ENCODE measurements at regions not wholly inside any gene's neighbourhood (a gene's known extent, or its start where the extent isn't known, plus 50 kb on each side); places are given as distances from the start of the nearest gene placed in this dataset.

DNA sequence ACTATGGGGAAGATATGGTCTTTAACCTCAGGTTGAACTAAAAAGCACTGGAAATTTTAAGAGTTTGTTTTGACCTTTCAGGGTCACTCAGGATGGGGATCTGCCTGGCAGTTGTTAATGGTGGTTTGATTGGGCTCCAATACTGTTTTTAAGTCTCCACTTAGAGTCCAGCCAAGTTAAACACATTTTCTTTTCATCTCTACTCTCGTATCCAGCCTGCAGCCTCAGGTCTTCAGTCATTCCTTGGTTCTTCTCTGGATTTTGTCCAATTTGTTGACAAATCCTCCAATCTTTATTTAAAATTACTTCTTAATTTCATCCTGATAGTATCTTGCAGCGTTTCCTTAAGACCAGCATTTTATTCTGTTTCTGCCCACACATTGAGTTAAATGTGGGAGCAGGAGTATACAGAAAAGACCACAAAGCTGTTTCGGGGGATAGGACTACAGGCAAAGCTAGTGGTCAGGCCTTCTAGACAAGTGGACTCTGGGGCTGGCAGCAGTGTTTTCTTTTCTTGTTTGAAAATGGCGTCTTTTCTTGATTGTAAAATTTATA, 133.2 kb upstream of the INHBA start:
- TF ChIP-seq CTCF (IDR thresholded peaks at IDR 0.05) = no peak
- no peak for TF ChIP-seq EP300 (IDR thresholded peaks at IDR 0.05)
- no peak for TF ChIP-seq POLR2A (IDR thresholded peaks at IDR 0.05)

Measured in gastroesophageal sphincter (tissue), 3 donors.